ENCODE measurements at regions not wholly inside any gene's neighbourhood (a gene's known extent, or its start where the extent isn't known, plus 50 kb on each side); places are given as distances from the start of the nearest gene placed in this dataset.

GRCh38 chr10:131762789-131763696 is 137.8 kb upstream of the PPP2R2D start:
- no peak for TF ChIP-seq POLR2A (IDR thresholded peaks at IDR 0.05)
- no peak for TF ChIP-seq EP300 (IDR thresholded peaks at IDR 0.05)
- TF ChIP-seq CTCF (IDR thresholded peaks at IDR 0.05), result no peak
- intact Hi-C loops (cut with DNase I), result no loop called here

GRCh38 chr10:131764929-131765328 is 135.9 kb upstream of the PPP2R2D start:
- 77 to 82% (median 79%) methylated on average over 9 of the region's 9 CpGs for WGBS, 3 donors
- H3K9me3 ChIP-seq, result no peaks in the 10 kb centered on the region
- intact Hi-C loops (cut with DNase I), result no loop called here
- H3K4me3 ChIP-seq, result no peak overlapping the region
- H3K4me1 ChIP-seq (ENCODE audit: insufficient read depth), result no peaks in the 10 kb centered on the region
- no peak for DNase-seq
- no peaks in the 10 kb centered on the region for H3K36me3 ChIP-seq
- H3K27ac ChIP-seq, result no peak overlapping the region
- TF ChIP-seq CTCF (IDR thresholded peaks at IDR 0.05), result no peak
- TF ChIP-seq POLR2A (IDR thresholded peaks at IDR 0.05), result no peak
- TF ChIP-seq EP300 (IDR thresholded peaks at IDR 0.05), result no peak
- H3K27me3 ChIP-seq, result no peaks in the 10 kb centered on the region

More at GRCh38 chr10:131762789-131763696, 137.8 kb upstream of the PPP2R2D start:
- DNase-seq, result no peak
- H3K4me3 ChIP-seq, result no peak overlapping the region
- H3K4me1 ChIP-seq (ENCODE audit: insufficient read depth), result no peaks in the 10 kb centered on the region
- 74 to 83% (median 78%) methylated on average over 15 of the region's 15 CpGs for WGBS, 3 donors
- no peaks in the 10 kb centered on the region for H3K27me3 ChIP-seq
- H3K27ac ChIP-seq, result no peak overlapping the region
- no peaks in the 10 kb centered on the region for H3K36me3 ChIP-seq
- no peaks in the 10 kb centered on the region for H3K9me3 ChIP-seq

GRCh38 chr10:131766096-131766495 is 134.7 kb upstream of the PPP2R2D start:
- TF ChIP-seq CTCF (IDR thresholded peaks at IDR 0.05), result no peak
- no peak for TF ChIP-seq POLR2A (IDR thresholded peaks at IDR 0.05)
- no peak for TF ChIP-seq EP300 (IDR thresholded peaks at IDR 0.05)
- 85 to 91% (median 88%) methylated on average over 17 of the region's 17 CpGs for WGBS, 3 donors
- Histone ChIP-seq H3K27me3 (no peaks in the 10 kb centered on the region), H3K27ac (no peak overlapping the region), H3K4me1 (ENCODE audit: insufficient read depth) (no peaks in the 10 kb centered on the region), H3K9me3 (no peaks in the 10 kb centered on the region), H3K4me3 (no peak overlapping the region), H3K36me3 (no peaks in the 10 kb centered on the region)
- intact Hi-C loops (cut with DNase I), result no loop called here
- no peak for DNase-seq

- intact Hi-C loops (cut with DNase I), result no loop called here
- DNase-seq, result no peak
- no peak for TF ChIP-seq POLR2A (IDR thresholded peaks at IDR 0.05)
- TF ChIP-seq EP300 (IDR thresholded peaks at IDR 0.05), result no peak
- no peak for TF ChIP-seq CTCF (IDR thresholded peaks at IDR 0.05)
- Histone ChIP-seq H3K27me3 (no peaks in the 10 kb centered on the region), H3K9me3 (no peaks in the 10 kb centered on the region), H3K27ac (no peak overlapping the region), H3K4me1 (ENCODE audit: insufficient read depth) (no peaks in the 10 kb centered on the region), H3K36me3 (no peaks in the 10 kb centered on the region), H3K4me3 (no peak overlapping the region)
- WGBS, 3 donors, result 82 to 85% (median 85%) methylated on average over 7 of the region's 7 CpGs
Measured at GRCh38 chr10:131767716-131768115, 133.1 kb upstream of the PPP2R2D start.
